ENCODE measurements at regions not wholly inside any gene's neighbourhood (a gene's known extent, or its start where the extent isn't known, plus 50 kb on each side); places are given as distances from the start of the nearest gene placed in this dataset.

DNA sequence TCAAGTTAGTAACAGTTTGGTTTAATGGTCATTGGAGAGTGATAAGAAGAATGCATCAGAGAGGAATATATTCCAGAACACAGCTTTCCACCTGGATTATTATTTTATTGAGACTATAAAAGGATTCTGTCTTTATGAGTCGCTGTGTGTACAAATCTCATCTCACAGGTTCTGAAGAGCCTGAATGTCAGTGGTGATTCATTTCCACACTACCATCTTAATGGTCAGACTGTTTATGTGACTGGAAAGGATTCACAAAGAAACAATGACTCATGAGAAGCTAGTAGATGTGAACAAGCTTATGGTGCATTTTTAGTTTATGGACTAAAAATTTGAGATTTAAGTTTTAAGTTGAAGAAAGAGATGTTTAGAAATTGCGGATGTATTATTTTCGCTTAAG lies 685.4 kb upstream of the NRXN1 start:
- peak; percentile 46 for DNase-seq (ENCODE audit: low read depth, low spot score)
- H3K27ac ChIP-seq = no peak overlapping the region

DNA sequence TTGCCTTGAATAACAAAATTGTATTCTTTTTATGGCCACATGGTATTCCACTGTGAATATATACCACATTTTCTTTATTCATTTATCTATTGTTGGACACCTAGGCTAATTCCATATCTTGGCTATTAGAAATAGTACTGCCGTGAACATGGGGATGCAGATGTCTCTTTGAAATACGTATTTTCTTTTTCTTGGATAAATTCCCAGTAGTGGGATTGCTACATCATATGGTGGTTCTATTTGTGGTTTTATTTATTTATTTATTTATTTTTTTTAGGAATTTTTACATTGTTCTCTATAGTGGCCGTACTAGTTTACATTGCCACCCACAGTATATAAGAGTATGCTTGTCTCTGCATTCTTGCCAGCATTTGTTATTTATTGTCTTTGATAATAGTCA lies 679.8 kb upstream of the NRXN1 start:
- no peak overlapping the region for H3K27ac ChIP-seq
- DNase-seq (ENCODE audit: low read depth, low spot score) = no peak

GRCh38 chr2:51710222-51710621 lies 678.3 kb upstream of the NRXN1 start:
- H3K27ac ChIP-seq = no peak overlapping the region
- no peak for DNase-seq (ENCODE audit: low read depth, low spot score)

GRCh38 chr2:51707625-51708024 lies 675.7 kb upstream of the NRXN1 start:
- no peak for DNase-seq (ENCODE audit: low read depth, low spot score)
- no peak overlapping the region for H3K27ac ChIP-seq

GRCh38 chr2:51706220-51706619 lies 674.3 kb upstream of the NRXN1 start:
- H3K27ac ChIP-seq = no peak overlapping the region
- no peak for DNase-seq (ENCODE audit: low read depth, low spot score)

DNA sequence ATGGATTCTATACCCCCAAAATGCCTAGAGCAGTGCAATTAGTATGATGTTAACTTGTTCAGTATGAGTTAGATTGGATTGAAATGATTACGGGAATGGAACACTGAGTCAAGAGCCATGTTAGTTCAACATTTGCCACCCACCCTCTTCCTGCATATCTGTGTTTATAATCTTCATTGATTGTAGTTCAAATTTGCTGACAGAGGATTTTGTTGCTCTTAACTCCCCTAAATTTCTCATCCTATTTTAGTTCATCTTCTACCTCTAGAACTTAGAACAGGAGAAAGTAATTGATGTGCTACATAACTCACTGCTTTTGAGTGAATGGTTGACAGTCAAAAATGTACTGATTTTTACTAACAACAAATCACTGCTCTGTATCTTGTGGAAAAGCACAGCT lies 673.5 kb upstream of the NRXN1 start:
- no peak for DNase-seq (ENCODE audit: low read depth, low spot score)
- H3K27ac ChIP-seq = no peak overlapping the region

- H3K27ac ChIP-seq = no peak overlapping the region
- DNase-seq (ENCODE audit: low read depth, low spot score) = no peak
Observed at GRCh38 chr2:51698021-51698420, 666.1 kb upstream of the NRXN1 start.

- no peak for DNase-seq (ENCODE audit: low read depth, low spot score)
- no peak overlapping the region for H3K27ac ChIP-seq
Observed at GRCh38 chr2:51697095-51697494, 665.2 kb upstream of the NRXN1 start.

GRCh38 chr2:51695531-51695930 lies 663.6 kb upstream of the NRXN1 start:
- H3K27ac ChIP-seq = no peak overlapping the region
- DNase-seq (ENCODE audit: low read depth, low spot score) = no peak

DNA sequence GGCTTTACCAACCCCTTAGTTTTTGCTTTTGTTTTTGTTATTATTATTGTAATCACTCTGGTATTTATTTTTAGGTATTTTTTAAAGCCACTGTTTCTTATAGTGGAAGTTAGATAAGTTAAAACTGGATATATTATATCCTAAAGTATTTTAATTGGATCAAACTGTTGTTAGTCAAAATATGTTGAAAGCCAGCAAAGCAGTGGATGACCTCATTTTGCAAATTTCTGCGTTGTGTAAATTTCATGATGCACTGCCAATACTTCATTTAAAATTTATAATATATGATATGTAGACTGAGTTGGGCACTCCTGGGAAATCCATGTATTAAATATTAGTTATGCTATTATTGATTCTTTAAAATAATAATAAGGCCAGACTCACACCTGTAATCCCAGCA lies 661.7 kb upstream of the NRXN1 start:
- no peak for DNase-seq (ENCODE audit: low read depth, low spot score)

GRCh38 chr2:51681854-51682253 lies 649.9 kb upstream of the NRXN1 start:
- H3K27ac ChIP-seq = no peak overlapping the region
- DNase-seq (ENCODE audit: low read depth, low spot score) = no peak

More for the DNA sequence above, 661.7 kb upstream of the NRXN1 start:
- H3K27ac ChIP-seq = no peak overlapping the region

DNA sequence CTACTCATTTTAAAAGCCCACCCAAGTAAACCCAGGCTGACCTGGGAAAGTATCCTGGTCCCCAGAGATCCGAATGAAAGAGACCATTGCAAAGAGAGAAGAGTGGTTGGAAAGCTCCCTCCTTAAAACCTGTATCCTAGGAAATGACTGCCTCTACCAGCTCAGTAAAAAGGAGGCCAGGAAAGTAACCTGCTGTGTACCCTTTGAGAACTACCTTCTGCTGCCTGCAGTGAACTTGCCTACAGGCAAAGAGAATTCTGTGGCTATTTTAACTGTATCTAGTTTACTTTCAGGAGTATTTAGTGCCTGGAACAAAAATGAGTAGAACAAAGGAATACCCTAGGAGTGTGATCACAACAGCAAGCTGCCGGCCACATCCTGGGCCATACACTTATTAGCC lies 641.7 kb upstream of the NRXN1 start:
- no peak overlapping the region for H3K27ac ChIP-seq
- DNase-seq (ENCODE audit: low read depth, low spot score) = no peak

- no peak overlapping the region for H3K27ac ChIP-seq
- no peak for DNase-seq (ENCODE audit: low read depth, low spot score)
Observed at GRCh38 chr2:51667679-51668078, 635.7 kb upstream of the NRXN1 start.

- no peak for DNase-seq (ENCODE audit: low read depth, low spot score)
- H3K27ac ChIP-seq = no peak overlapping the region
Observed at GRCh38 chr2:51662187-51662586, 630.3 kb upstream of the NRXN1 start.

GRCh38 chr2:51657849-51658248 lies 625.9 kb upstream of the NRXN1 start:
- no peak for DNase-seq (ENCODE audit: low read depth, low spot score)
- H3K27ac ChIP-seq = no peak overlapping the region

DNA sequence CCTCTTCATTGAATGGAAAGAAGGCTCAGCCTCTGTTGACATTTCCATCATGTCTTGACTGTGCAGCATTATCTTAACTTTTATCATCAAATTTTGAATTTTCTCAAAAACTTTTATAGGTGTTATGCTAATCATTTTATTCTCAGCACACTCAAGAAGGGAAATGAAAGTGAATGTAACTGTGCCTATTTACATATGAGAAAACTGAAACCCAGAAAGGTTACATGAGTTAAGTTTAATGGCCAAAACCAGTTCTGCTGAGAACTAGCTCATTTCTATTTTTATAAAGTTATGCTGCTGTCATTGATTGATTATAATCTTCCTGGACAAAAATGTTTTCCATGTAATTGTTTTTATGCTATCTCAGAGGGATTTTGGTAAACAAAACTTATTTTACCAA lies 618.8 kb upstream of the NRXN1 start:
- no peak overlapping the region for H3K27ac ChIP-seq
- no peak for DNase-seq (ENCODE audit: low read depth, low spot score)

- H3K27ac ChIP-seq = no peak overlapping the region
- no peak for DNase-seq (ENCODE audit: low read depth, low spot score)
Observed at GRCh38 chr2:51649366-51649765, 617.4 kb upstream of the NRXN1 start.

DNA sequence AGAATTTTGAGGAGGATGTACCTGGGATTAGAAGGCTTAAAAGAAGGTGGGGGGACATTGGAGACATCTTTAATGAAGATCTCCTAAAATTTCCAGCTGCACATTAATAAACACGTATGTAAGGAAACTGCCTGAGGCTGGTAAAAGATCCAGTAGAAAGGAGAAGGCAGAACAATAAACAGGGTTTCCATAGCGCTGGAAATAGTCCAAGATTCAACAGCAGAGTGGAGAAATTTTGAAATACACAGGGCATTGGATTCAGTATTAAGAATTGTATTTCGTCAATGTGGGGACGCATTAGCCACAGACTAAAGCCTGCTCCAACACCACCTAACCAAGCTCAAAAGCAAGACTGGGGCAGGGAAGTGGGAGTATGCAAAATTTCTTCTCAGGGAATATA lies 606.9 kb upstream of the NRXN1 start:
- no peak for DNase-seq (ENCODE audit: low read depth, low spot score)

GRCh38 chr2:51633073-51633472 lies 601.1 kb upstream of the NRXN1 start:
- DNase-seq (ENCODE audit: low read depth, low spot score) = no peak
- no peak overlapping the region for H3K27ac ChIP-seq

More for the DNA sequence above, 606.9 kb upstream of the NRXN1 start:
- no peak overlapping the region for H3K27ac ChIP-seq

GRCh38 chr2:51629406-51629805 lies 597.5 kb upstream of the NRXN1 start:
- no peak for DNase-seq (ENCODE audit: low read depth, low spot score)

GRCh38 chr2:51628917-51629316 lies 597.0 kb upstream of the NRXN1 start:
- H3K27ac ChIP-seq = no peak overlapping the region
- DNase-seq (ENCODE audit: low read depth, low spot score) = no peak

More at GRCh38 chr2:51629406-51629805, 597.5 kb upstream of the NRXN1 start:
- no peak overlapping the region for H3K27ac ChIP-seq

GRCh38 chr2:51624995-51625394 lies 593.1 kb upstream of the NRXN1 start:
- DNase-seq (ENCODE audit: low read depth, low spot score) = no peak
- no peak overlapping the region for H3K27ac ChIP-seq

DNA sequence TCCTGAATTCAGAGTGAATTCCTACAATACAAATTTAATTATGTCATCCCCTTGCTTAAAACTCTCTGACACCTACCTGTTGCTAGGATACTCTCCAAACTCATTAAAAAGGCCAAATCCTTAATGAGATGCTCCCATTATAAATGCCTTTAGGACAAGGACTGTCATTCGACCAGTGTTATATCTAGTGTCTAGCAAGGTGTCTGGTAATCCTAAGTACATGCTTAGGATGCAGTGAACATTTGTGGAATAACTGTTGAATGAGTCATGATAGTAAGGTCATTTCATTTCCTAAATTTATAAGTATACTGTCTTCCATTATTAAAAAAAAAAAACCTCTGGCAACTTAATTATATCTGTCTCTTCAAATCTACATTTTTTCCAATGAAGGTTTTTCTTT lies 588.9 kb upstream of the NRXN1 start:
- DNase-seq (ENCODE audit: low read depth, low spot score) = no peak
- H3K27ac ChIP-seq = no peak overlapping the region
